Amygdala (tissue), 56 donors: ENCODE measurements at regions not wholly inside any gene's neighbourhood (a gene's known extent, or its start where the extent isn't known, plus 50 kb on each side); places are given as distances from the start of the nearest gene placed in this dataset.

Experiments
- DNase-seq, 56 donors: peaks; one replicate each; lab custom pipeline; 2025; lab: John Stamatoyannopoulos, UW

- DNase-seq, result no peak
Observed at GRCh38 chr5:93891491-93892480, 150.4 kb upstream of the POU5F2 start.

DNA sequence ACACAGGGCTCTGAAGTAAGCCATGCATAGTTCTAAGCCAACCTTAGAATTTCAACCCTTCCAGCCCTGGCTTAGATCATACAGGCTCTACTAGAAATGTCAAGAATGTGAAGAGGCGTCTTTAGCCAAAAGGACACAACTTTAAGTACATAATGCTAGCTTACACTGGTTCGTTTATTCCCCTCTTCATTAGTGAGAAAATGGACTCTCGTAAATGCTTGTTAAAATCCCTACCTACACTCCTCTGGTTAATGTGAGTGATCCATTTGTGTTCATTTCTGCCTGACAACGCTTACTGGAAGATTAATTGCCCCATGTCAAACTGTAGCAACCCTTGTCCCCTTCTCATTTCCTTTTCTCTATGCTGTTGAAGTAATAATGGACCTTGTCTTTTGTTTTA is 149.3 kb upstream of the POU5F2 start:
- DNase-seq, result no peak

DNA sequence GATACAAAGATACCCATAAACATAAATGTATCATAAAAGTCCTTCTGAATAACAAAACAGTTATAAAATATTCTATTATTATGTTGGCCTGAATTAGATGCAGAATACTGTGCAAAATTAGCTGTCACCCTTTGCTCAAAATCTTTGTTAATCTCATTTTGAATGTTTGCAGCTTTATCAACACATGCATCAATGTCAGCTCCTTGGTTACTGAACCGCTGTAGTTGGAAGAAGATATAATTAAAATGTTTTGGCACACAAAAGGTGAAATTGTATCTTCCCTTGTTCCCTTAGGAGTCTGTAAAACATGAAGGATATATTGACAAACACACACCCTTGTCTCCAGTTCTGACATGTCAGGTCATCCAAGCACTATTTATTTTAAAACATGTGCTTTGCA is 146.3 kb upstream of the POU5F2 start:
- no peak for DNase-seq

- DNase-seq, result no peak
Observed at GRCh38 chr5:93886917-93887361, 145.5 kb upstream of the POU5F2 start.

- DNase-seq, result no peak
Observed at GRCh38 chr5:93886098-93886806, 144.9 kb upstream of the POU5F2 start.

DNA sequence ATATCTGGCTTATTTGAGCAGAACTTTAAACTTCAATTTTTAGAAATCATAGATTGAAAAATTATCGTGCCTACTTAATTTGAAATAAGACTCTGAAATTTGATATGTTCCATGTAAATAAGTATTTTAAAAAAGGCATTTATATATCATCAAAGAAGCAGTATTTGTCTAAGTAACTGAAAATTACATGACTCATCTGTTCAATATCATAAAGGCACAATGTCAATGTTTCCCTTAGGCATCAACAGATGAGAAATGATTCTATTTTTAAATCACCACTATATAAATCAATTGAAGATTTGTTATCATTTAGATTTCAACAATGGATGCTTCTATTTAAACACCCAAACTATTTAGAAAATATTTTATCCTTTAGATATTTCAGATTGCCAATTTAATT is 142.9 kb upstream of the POU5F2 start:
- DNase-seq, result no peak

DNA sequence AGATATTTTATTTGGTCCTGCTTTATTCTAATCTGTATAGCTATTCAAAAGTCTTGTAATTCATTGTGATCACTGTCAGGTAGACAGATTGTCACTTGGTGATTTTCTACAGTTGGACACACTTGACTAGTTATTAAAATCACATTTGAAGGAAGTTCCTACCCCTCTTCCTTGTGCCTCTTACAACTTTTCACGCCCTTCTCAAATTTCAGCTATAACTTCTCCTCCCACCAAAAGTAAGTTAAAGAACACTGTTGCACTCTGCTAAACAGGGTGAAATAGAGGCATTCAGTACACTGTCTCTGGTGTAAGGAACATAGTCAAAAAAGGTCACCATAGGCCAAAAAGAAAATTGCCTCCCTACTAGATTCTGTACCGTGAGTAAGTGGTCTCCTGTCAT is 142.1 kb upstream of the POU5F2 start:
- DNase-seq, result no peak

DNA sequence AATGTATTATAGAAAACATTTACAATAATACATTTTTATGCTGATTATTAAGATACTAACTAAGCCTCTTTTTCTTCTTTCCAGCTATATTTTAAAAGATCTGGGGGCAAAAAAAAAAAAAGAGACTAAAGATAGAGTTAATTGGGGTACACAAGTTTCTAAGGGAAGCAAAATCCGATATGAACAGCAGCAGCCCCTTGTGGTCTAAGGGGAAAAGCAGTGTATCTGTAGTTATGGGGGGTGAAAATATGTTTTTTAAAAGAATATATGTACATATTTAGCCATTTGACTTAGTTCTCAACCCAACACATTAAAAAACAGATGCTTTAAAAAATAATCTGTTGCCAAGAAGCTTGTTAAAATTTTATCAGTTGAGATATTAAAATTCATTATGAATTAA is 134.3 kb upstream of the POU5F2 start:
- DNase-seq, result no peak

DNA sequence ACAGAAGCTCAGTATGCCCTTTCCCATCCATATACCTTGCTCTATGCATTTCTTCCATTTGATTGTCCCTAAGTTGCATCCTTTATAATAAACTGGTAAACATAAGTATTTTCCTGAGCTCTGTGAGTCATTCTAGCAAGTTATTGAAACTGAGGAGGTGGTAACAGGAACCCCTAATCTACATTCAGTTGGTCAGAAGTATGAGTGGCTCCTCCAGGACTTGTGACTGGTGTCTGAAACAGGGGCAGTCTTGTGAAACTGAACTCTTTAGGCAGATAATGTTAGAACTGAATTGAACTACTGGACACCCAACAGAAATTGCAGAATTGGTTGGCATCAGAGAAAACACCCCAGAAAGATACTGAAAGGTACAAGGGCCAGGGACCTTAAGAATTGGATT is 133.1 kb upstream of the POU5F2 start:
- DNase-seq, result no peak

- DNase-seq, result no peak
Observed at GRCh38 chr5:93874080-93874479, 132.7 kb upstream of the POU5F2 start.

DNA sequence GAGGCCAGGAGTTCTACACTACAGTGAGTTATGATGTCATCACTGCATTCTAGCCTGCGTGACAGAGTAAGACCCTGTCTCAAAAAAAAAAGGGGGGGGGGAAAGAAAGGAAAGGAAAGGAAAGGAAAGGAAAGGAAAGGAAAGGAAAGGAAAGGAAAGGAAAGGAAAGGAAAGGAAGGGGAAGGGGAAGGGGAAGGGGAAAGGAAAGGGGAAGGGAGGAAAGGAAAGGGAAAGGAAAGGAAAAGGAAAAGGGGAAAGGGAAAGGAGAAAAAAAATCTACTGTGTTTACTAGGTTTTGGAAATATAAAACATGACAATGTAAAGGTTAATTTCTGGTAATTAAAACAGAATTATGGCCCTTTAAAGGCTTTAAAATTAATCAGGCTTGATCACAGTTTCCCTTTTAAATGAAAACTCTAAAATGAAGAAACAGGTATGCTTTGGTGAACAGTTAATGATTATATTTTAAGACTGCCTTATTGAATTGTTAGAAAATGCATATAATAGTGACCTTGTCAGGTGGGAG is 131.9 kb upstream of the POU5F2 start:
- DNase-seq, result no peak

DNA sequence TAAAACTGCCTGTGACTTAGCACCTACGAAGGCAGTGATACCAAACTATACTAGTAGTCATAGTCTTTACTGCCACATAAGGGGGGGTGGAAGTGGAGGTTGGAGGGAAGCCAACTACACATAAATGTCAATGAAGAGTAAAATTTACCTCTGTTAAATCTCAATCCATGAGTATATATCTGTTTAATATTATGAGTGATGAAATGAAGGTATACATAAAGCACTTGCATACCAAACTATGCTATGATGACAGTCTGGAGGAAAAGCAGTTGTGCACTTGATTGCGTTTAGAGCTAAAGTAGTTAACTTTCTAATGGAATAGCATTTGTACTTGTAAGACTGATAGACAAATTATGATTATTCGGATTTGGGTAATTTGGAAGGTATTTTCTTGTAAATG is 129.2 kb upstream of the POU5F2 start:
- DNase-seq, result no peak

DNA sequence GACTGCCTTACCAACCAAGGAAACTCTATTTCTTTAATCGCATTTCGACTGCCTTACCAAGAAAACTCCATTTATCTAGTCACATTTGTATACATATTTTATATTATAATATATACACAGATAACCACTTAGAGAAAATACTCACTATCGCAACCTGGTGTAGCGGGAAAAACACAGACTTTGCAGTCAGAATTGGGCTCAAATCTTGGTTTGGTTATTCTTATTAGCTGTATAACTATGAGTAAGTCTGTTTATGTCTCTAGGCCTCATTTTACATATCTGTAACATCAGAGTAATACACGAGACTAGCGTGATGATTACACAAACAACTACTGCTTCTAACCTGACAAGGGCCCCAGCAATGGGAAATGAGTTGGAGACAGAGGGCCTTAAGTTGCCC is 127.5 kb upstream of the POU5F2 start:
- no peak for DNase-seq

- DNase-seq, result no peak
Observed at GRCh38 chr5:93850311-93850710, 108.9 kb upstream of the POU5F2 start.

GRCh38 chr5:93845376-93845775 is 104.0 kb upstream of the POU5F2 start:
- no peak for DNase-seq

GRCh38 chr5:93831449-93831848 is 90.0 kb upstream of the POU5F2 start:
- DNase-seq, result no peak

GRCh38 chr5:93830893-93831292 is 89.5 kb upstream of the POU5F2 start:
- DNase-seq, result no peak

DNA sequence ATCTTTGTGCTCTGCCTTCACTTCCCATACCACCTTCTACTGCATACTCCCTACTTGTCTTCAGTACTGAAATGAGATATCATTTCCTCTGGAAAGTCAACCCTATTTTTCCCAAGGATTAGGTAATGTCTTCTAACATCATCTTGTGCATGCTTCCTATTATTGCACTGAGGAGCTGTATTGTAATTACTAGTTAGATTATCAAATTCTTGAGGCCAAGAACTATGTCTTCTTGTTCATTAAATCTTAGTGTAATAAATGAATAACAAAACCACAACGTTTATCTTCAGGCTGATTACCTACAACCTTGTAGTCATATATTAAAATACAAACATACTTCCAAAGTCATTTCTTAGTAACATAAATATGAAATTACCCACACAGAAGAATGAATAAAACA is 87.9 kb upstream of the POU5F2 start:
- no peak for DNase-seq

GRCh38 chr5:93821891-93822415 is 80.6 kb upstream of the POU5F2 start:
- DNase-seq, result no peak

DNA sequence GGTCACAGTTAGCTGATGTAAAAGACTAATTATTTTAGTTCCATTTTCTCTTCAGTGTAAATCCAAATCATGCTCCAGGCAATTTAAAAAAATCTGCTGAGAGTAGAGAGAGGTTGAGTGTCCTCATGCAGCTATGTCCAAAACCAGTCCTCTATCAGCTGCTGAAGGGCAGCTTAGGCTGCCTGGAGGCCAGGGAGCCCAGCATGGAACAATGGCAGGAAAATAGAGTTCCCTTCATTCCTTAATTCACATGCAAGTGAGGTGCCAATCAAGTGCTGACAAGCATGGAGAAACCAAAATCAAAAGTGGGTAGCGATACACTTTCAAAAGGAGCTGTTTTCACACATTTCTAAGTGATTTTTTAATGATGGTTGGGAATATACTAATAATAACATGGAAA is 78.3 kb upstream of the POU5F2 start:
- DNase-seq, result no peak

DNA sequence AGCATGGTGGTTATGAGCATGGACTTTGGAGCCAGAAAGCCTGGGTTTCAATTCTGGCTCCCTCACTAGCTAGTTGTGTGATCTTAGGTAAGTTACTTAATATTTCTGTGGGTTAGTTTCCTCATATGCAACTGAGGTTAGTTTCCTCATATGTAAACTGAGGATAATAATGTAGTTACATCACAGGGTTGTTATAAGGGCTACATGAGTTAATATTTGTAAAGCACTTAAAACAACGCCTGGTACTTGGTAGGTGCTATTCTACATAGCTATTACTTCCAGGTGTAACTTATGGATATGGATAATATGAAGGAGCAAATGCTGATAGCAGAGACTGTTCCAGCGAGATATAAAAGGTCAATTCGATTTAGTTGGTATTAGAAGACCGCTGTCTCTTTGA is 69.4 kb upstream of the POU5F2 start:
- DNase-seq, result no peak
